ENCODE measurements at regions not wholly inside any gene's neighbourhood (a gene's known extent, or its start where the extent isn't known, plus 50 kb on each side); places are given as distances from the start of the nearest gene placed in this dataset.

DNA sequence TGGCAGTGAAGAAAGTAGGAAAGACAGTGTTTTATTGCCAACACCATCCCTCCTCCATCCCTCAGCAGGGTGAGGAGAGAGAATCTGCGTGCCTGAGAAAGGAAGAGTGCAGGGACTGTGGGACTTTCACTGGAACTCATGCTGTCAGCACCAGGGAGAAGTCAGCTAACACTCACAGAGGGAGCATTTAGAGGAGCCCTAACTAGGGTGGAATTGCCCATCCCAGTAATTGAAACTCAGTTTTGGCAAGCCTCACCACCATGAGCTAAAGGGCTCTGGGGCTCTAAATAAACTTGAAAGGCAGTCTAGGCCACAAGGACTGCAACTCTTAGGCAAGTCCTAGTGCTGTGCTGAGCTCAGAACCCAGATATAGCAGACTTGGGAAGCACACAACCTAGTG, 622.3 kb downstream of the SEMA5A start:
- Histone ChIP-seq H3K27ac (no peak overlapping the region), H3K36me3 (no peaks in the 10 kb centered on the region), H3K27me3 (no peaks in the 10 kb centered on the region), H3K9me3 (peaks cover 0 to 17% (median 0%) of the 10 kb centered on the region in 12 donors), H3K4me3 (no peak overlapping the region), H3K4me1 (no peaks in the 10 kb centered on the region)
- DNase-seq (no peak), ATAC-seq (no peak)
- intact Hi-C loops (cut with DNase I) = no loop called here
- 40 to 59% (median 46%) methylated on average over 1 of the region's 1 CpG for WGBS, 4 donors
- TF ChIP-seq POLR2A (IDR thresholded peaks at IDR 0.05) = no peak
- TF ChIP-seq, protein P1, sequence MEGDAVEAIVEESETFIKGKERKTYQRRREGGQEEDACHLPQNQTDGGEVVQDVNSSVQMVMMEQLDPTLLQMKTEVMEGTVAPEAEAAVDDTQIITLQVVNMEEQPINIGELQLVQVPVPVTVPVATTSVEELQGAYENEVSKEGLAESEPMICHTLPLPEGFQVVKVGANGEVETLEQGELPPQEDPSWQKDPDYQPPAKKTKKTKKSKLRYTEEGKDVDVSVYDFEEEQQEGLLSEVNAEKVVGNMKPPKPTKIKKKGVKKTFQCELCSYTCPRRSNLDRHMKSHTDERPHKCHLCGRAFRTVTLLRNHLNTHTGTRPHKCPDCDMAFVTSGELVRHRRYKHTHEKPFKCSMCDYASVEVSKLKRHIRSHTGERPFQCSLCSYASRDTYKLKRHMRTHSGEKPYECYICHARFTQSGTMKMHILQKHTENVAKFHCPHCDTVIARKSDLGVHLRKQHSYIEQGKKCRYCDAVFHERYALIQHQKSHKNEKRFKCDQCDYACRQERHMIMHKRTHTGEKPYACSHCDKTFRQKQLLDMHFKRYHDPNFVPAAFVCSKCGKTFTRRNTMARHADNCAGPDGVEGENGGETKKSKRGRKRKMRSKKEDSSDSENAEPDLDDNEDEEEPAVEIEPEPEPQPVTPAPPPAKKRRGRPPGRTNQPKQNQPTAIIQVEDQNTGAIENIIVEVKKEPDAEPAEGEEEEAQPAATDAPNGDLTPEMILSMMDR (IDR thresholded peaks at IDR 0.05) = no peak

- no peaks in the 10 kb centered on the region for H3K4me1 ChIP-seq
- ATAC-seq (no peak), DNase-seq (no peak)
- no peaks in the 10 kb centered on the region for H3K36me3 ChIP-seq
- TF ChIP-seq, protein P1 (IDR thresholded peaks at IDR 0.05) = no peak
- TF ChIP-seq POLR2A (IDR thresholded peaks at IDR 0.05) = no peak
- WGBS, 4 donors = 65 to 78% (median 70%) methylated on average over 2 to 3 of the region's 3 CpGs
- intact Hi-C loops (cut with DNase I) = no loop called here
- H3K27me3 ChIP-seq = no peaks in the 10 kb centered on the region
- no peak overlapping the region for H3K27ac ChIP-seq
- no peak overlapping the region for H3K4me3 ChIP-seq
- H3K9me3 ChIP-seq = peaks cover 0 to 17% (median 0%) of the 10 kb centered on the region in 12 donors
Measured at GRCh38 chr5:8924054-8924793, 621.7 kb downstream of the SEMA5A start.

GRCh38 chr5:8930021-8930420, 615.9 kb downstream of the SEMA5A start:
- Histone ChIP-seq H3K36me3 (no peaks in the 10 kb centered on the region), H3K4me1 (no peaks in the 10 kb centered on the region), H3K27me3 (no peaks in the 10 kb centered on the region), H3K4me3 (no peak overlapping the region), H3K9me3 (peaks cover 0 to 6% (median 0%) of the 10 kb centered on the region in 12 donors), H3K27ac (no peak overlapping the region)
- DNase-seq (no peak), ATAC-seq (no peak)
- TF ChIP-seq, protein P1 (IDR thresholded peaks at IDR 0.05) = no peak
- no peak for TF ChIP-seq POLR2A (IDR thresholded peaks at IDR 0.05)
- 65 to 73% (median 69%) methylated on average over 2 of the region's 2 CpGs for WGBS, 4 donors
- intact Hi-C loops (cut with DNase I) = no loop called here

DNA sequence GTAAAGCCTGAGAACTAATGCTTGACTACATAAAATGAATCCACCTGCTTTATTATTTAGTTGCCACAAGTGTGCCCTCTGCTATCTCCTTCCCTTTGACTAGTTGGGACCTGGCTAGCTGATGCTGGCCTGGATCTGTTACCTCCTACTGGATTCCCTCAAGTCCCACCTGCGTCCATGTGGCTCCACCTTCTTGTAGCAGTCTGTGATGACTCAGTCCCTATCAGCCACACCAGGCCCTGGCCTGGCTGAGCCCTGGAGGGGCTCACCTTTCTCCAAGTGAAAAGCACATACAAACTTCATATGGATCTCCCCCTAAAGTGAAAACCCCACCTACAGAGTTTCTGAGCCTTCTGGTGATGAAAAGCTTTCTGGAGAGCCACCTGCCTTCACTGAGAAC, 611.4 kb downstream of the SEMA5A start:
- Histone ChIP-seq H3K9me3 (peaks cover 0 to 18% (median 0%) of the 10 kb centered on the region in 12 donors), H3K4me3 (no peak overlapping the region), H3K36me3 (no peaks in the 10 kb centered on the region), H3K27me3 (no peaks in the 10 kb centered on the region), H3K4me1 (no peaks in the 10 kb centered on the region), H3K27ac (no peak overlapping the region)
- WGBS, 4 donors = 27 to 71% (median 49%) methylated on average over 1 of the region's 1 CpG
- no peak for DNase-seq
- intact Hi-C loops (cut with DNase I) = no loop called here
- no peak for ATAC-seq
- TF ChIP-seq POLR2A (IDR thresholded peaks at IDR 0.05) = no peak
- TF ChIP-seq, protein P1 (IDR thresholded peaks at IDR 0.05) = no peak

Data from heart left ventricle (tissue), 16 donors.